GM10248 (cell line): ENCODE measurements at regions not wholly inside any gene's neighbourhood (a gene's known extent, or its start where the extent isn't known, plus 50 kb on each side); places are given as distances from the start of the nearest gene placed in this dataset.

ENCODE experiments used
- CTCF ChIA-PET: fragments of 300-600 bp; sonication (Branson Sonifier 250); formaldehyde crosslinking; extraction: SDS; loops from one replicate; lab custom pipeline; 2021; ENCODE audit warnings: antibody characterized with exemption; lab: Yijun Ruan, JAX
- POLR2A ChIA-PET: fragments of 350-650 bp; sonication (Branson Sonifier 250); formaldehyde crosslinking; extraction: SDS; loops from one replicate; lab custom pipeline; 2020; ENCODE audit warnings: antibody characterized with exemption; lab: Yijun Ruan, JAX
- DNase-seq: peaks from one replicate; pipeline ENCODE4 v3.0.0; 2012; ENCODE audit errors: extremely low spot score
- TF ChIP-seq, protein P1 (sequence below): IDR thresholded peaks from 2 replicates; pipeline ENCODE4 v1.5.1; 2012; ENCODE audit warnings: mild to moderate bottlenecking, low read depth; ENCODE audit errors: extremely low read depth, missing control alignments, control extremely low read depth

DNA sequence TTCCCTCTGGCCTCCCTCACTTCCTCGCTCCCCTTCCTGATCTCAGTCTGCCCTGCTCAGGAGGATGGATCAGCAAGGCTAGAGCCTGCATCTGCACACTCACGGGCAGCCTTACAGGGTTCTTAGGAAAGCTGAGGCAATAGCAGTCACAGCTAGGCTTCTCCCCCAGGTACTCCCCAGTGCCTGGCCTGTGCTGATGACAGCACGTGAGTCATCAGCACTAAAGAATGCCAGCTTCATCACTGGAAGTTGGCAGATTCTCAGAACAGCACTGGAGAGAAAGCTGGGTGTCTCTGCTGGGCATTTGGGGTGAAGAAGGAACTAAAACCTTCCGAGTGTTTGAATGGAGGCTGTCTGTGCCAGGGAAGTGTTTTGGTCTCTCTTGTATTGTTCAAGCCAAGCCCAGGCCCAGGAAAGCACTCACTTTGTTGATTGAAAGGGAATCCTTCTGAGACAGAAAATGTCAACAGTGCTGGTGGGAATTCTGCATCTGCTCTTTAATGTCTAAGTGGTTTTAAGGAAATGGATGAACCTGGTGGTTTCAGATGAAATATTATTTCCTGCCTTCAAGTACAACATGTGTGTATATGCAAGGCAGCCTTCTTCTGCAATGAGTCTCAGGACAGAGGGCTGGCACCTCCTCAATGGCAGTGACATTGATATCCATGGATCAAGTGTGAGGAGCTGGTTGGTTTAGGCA is 73.0 kb upstream of the SCOC start:
- ChIA-PET CTCF (interaction anchor here (1.0 kb wide), 1 partner anchor 30 kb away, joined by 3 read pairs; no protein-coding TSS in a partner anchor), POLR2A (interaction anchor here (0.5 kb wide), 1 partner anchor 641 kb away, joined by 7 read pairs; no protein-coding TSS in a partner anchor)
- TF ChIP-seq, protein P1, sequence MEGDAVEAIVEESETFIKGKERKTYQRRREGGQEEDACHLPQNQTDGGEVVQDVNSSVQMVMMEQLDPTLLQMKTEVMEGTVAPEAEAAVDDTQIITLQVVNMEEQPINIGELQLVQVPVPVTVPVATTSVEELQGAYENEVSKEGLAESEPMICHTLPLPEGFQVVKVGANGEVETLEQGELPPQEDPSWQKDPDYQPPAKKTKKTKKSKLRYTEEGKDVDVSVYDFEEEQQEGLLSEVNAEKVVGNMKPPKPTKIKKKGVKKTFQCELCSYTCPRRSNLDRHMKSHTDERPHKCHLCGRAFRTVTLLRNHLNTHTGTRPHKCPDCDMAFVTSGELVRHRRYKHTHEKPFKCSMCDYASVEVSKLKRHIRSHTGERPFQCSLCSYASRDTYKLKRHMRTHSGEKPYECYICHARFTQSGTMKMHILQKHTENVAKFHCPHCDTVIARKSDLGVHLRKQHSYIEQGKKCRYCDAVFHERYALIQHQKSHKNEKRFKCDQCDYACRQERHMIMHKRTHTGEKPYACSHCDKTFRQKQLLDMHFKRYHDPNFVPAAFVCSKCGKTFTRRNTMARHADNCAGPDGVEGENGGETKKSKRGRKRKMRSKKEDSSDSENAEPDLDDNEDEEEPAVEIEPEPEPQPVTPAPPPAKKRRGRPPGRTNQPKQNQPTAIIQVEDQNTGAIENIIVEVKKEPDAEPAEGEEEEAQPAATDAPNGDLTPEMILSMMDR: no peak
- DNase-seq: no peak

DNA sequence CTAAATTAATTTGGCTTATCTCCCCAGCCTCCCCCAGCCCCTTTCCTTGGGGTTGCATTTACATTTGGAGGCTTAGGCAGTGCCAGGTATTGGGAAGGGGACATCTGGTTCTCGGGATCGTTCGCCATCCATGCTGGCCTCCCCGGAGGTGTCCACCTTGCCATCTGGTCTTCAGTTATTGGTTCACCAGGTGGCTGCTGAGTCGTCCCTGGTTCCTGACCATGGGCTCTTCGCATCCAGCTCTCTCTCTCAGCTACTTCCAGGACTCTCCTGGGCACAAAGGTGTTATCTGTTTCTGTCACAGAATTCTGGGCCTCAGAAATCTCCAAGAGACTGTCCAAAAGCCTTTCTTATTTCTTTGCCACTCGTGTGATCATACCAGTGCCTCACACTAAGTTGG is 75.4 kb upstream of the SCOC start:
- CTCF ChIA-PET: no interaction called here
- TF ChIP-seq, protein P1: no peak
- DNase-seq: no peak
- POLR2A ChIA-PET: no interaction called here

DNA sequence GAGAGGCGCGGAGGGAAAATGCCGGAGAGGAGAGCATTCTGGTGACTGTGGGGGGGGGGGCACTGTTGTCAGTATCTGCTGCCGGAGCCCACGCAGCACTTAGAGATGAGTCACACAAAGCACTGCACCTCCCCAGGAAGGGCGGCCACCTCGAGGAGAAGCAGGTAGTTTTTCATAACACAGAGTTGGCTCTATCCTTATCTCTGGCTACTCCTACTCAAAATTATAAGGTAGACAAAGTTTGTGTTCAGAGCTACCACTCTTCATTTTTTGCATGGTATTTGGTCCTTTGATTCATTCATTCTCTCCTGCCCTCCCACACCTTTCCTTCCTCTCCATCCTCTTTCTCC is 76.2 kb upstream of the SCOC start:
- no peak for DNase-seq
- POLR2A ChIA-PET: no interaction called here
- CTCF ChIA-PET: no interaction called here
- TF ChIP-seq, protein P1: no peak

DNA sequence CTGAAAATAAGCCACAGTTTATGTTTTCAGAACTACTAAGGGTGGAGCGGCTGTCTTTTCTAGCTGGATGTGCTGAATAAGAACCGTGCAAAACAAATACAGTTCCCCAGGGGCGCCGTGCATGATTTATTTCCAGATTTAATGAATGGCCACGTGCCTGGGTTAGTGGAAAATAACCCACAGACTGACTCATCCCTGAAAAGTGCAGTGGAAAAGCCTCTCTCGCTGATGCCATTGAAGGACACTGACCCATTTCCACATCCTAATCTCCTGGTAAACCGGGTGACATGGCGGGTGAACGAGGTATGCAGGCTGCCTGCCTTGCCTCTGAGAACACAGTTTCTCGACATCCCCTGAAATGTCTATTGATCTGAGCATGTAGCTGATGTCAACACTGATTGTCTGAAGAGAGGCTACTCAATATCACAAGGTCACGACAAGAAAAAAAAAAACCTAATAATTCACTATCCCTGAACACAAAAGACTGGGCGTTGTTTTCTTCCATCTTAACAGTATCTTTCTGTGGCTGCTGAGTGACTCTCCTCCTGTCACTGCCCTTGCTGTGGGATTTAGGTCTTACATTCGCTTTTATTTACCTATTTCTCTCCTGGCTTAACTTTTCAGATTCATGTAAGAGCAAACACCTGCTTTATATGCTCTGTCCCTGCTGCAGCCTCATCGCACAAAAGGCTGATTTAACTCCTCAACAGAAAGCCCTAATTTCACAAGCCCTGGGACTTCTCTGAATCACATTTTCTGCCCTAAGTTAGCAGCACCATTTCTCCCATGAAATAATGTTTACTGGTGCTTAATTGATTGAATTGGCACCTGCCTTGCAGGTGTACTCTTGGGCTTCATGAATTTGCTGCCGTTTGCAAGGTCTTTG is 76.9 kb upstream of the SCOC start:
- ChIA-PET POLR2A (no interaction called here), CTCF (no interaction called here)
- TF ChIP-seq, protein P1: no peak
- DNase-seq: no peak

DNA sequence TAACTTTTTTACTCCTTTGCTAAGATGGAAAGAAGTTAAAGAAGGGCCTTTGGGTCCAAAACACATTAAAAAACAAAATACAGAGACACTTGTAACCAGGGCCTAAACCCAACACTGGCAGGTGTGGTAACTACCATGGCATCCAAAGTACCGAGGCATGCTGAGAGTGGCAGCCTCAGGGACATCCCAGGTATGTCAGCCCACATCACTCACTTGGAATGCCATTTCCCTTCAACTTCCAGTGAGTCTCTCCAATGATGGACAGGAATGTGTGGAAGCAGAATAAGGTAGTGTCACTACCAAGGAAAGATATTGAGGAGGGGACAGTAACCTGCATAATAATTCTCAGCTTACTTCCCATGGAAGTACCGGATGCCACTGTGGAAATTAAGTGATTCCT is 79.5 kb upstream of the SCOC start:
- DNase-seq: no peak
- TF ChIP-seq, protein P1: no peak
- ChIA-PET CTCF (interaction anchor here (1.3 kb wide), 1 partner anchor 9 kb away, joined by 4 read pairs; no protein-coding TSS in a partner anchor), POLR2A (no interaction called here)

DNA sequence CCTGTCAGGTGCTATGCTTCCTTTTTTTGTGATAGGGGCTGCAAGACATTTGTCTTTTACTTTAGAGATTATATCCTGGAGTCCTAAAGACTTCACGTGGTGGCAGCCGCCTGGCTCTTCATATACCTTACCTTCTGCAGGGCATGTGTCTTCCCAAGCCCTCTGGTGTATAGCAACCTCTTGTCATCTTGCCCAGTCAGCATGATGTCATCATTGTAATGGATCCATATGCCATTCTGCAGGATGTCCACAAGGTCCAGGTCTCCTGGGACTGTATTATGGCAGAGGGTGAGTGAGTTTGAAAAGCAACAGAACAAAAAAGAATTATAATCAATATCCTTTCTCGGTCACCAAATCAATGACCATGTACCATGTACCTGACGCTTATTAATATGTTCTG is 82.2 kb upstream of the SCOC start:
- ChIA-PET POLR2A (no interaction called here), CTCF (no interaction called here)
- DNase-seq: no peak
- TF ChIP-seq, protein P1: no peak
